Epithelial cell of proximal tubule (primary cell): ENCODE measurements at regions not wholly inside any gene's neighbourhood (a gene's known extent, or its start where the extent isn't known, plus 50 kb on each side); places are given as distances from the start of the nearest gene placed in this dataset.

ENCODE experiments used
- DNase-seq: peaks from one replicate; pipeline ENCODE4 v3.0.0-alpha.2; 2011; ENCODE audit warnings: low read depth
- H3K4me3 ChIP-seq: 2 replicates; pipeline ENCODE4 v1.5.1; 2011; ENCODE audit warnings: low read depth, mild to moderate bottlenecking, low read length
- CTCF ChIP-seq: conservative IDR thresholded peaks from 2 replicates; pipeline ENCODE4 v1.5.1; 2012; ENCODE audit warnings: low read depth, mild to moderate bottlenecking, low read length

- TF ChIP-seq CTCF: no peak
- no peak overlapping the region for H3K4me3 ChIP-seq
- no peak for DNase-seq
Observed at GRCh38 chr6:167653561-167653960, 173.2 kb upstream of the AFDN start.

GRCh38 chr6:167654389-167654788 lies 172.3 kb upstream of the AFDN start:
- no peak for TF ChIP-seq CTCF
- no peak overlapping the region for H3K4me3 ChIP-seq
- DNase-seq: no peak

GRCh38 chr6:167655174-167655821 lies 171.4 kb upstream of the AFDN start:
- no peak for TF ChIP-seq CTCF
- no peak overlapping the region for H3K4me3 ChIP-seq
- no peak for DNase-seq

GRCh38 chr6:167658106-167658505 lies 168.6 kb upstream of the AFDN start:
- TF ChIP-seq CTCF: no peak
- H3K4me3 ChIP-seq: no peak overlapping the region
- no peak for DNase-seq

GRCh38 chr6:167659046-167659445 lies 167.7 kb upstream of the AFDN start:
- no peak for DNase-seq
- TF ChIP-seq CTCF: no peak
- no peak overlapping the region for H3K4me3 ChIP-seq

GRCh38 chr6:167660424-167660823 lies 166.3 kb upstream of the AFDN start:
- TF ChIP-seq CTCF: no peak
- H3K4me3 ChIP-seq: no peak overlapping the region
- no peak for DNase-seq

- H3K4me3 ChIP-seq: peak overlapping the region; percentile 12
- no peak for DNase-seq
Observed at GRCh38 chr6:167660944-167661551, 165.7 kb upstream of the AFDN start.

More at GRCh38 chr6:167660944-167661551, 165.7 kb upstream of the AFDN start:
- no peak for TF ChIP-seq CTCF
